Epithelial cell of prostate (primary cell): ENCODE measurements at regions not wholly inside any gene's neighbourhood (a gene's known extent, or its start where the extent isn't known, plus 50 kb on each side); places are given as distances from the start of the nearest gene placed in this dataset.

Experiments used
- DNase-seq: peaks from one replicate; pipeline ENCODE4 v3.0.0-alpha.2; 2011; ENCODE audit warnings: low read depth, low spot score
- H3K27ac ChIP-seq: fragments of 450-650 bp; 2 replicates; pipeline ENCODE4 v1.5.1; 2017; ENCODE audit warnings: mild to moderate bottlenecking

- no peak for DNase-seq
- H3K27ac ChIP-seq: no peak overlapping the region
These were observed 324.8 kb upstream of the TBL1XR1 start for GRCh38 chr3:177522051-177522450.

GRCh38 chr3:177523067-177523675, 325.9 kb upstream of the TBL1XR1 start:
- no peak for DNase-seq
- H3K27ac ChIP-seq: peak overlapping the region; percentile 61

GRCh38 chr3:177523872-177524438, 326.7 kb upstream of the TBL1XR1 start:
- peak overlapping the region; percentile 61 for H3K27ac ChIP-seq
- DNase-seq: no peak

GRCh38 chr3:177524742-177525141, 327.5 kb upstream of the TBL1XR1 start:
- H3K27ac ChIP-seq: peak overlapping the region; percentile 61

GRCh38 chr3:177525414-177525813, 328.1 kb upstream of the TBL1XR1 start:
- no peak for DNase-seq
- no peak overlapping the region for H3K27ac ChIP-seq

More at GRCh38 chr3:177524742-177525141, 327.5 kb upstream of the TBL1XR1 start:
- DNase-seq: no peak

GRCh38 chr3:177525987-177526712, 328.9 kb upstream of the TBL1XR1 start:
- no peak for DNase-seq
- peak overlapping the region; percentile 45 for H3K27ac ChIP-seq

GRCh38 chr3:177527182-177527581, 329.9 kb upstream of the TBL1XR1 start:
- DNase-seq: no peak
- H3K27ac ChIP-seq: peak overlapping the region; percentile 45

- DNase-seq: no peak
These were observed 331.2 kb upstream of the TBL1XR1 start for GRCh38 chr3:177528306-177529070.

GRCh38 chr3:177529071-177529550, 331.8 kb upstream of the TBL1XR1 start:
- DNase-seq: no peak
- peak overlapping the region; percentile 45 for H3K27ac ChIP-seq

More at GRCh38 chr3:177528306-177529070, 331.2 kb upstream of the TBL1XR1 start:
- H3K27ac ChIP-seq: peak overlapping the region; percentile 45

- DNase-seq: no peak
- no peak overlapping the region for H3K27ac ChIP-seq
These were observed 332.5 kb upstream of the TBL1XR1 start for GRCh38 chr3:177529716-177530335.

GRCh38 chr3:177530908-177531307, 333.6 kb upstream of the TBL1XR1 start:
- no peak for DNase-seq
- no peak overlapping the region for H3K27ac ChIP-seq

- H3K27ac ChIP-seq: no peak overlapping the region
These were observed 339.6 kb upstream of the TBL1XR1 start for GRCh38 chr3:177536873-177537272.

GRCh38 chr3:177537612-177538011, 340.3 kb upstream of the TBL1XR1 start:
- DNase-seq: no peak
- no peak overlapping the region for H3K27ac ChIP-seq

More at GRCh38 chr3:177536873-177537272, 339.6 kb upstream of the TBL1XR1 start:
- DNase-seq: no peak

GRCh38 chr3:177538048-177538749, 340.9 kb upstream of the TBL1XR1 start:
- H3K27ac ChIP-seq: no peak overlapping the region
- no peak for DNase-seq

- no peak for DNase-seq
- H3K27ac ChIP-seq: no peak overlapping the region
These were observed 341.8 kb upstream of the TBL1XR1 start for GRCh38 chr3:177538750-177539730.

- DNase-seq: no peak
- no peak overlapping the region for H3K27ac ChIP-seq
These were observed 344.3 kb upstream of the TBL1XR1 start for GRCh38 chr3:177541541-177541940.

GRCh38 chr3:177545964-177546363, 348.7 kb upstream of the TBL1XR1 start:
- no peak overlapping the region for H3K27ac ChIP-seq
- no peak for DNase-seq

- no peak overlapping the region for H3K27ac ChIP-seq
- DNase-seq: no peak
These were observed 350.5 kb upstream of the TBL1XR1 start for GRCh38 chr3:177547711-177548350.
